ENCODE measurements at regions not wholly inside any gene's neighbourhood (a gene's known extent, or its start where the extent isn't known, plus 50 kb on each side); places are given as distances from the start of the nearest gene placed in this dataset.

DNA sequence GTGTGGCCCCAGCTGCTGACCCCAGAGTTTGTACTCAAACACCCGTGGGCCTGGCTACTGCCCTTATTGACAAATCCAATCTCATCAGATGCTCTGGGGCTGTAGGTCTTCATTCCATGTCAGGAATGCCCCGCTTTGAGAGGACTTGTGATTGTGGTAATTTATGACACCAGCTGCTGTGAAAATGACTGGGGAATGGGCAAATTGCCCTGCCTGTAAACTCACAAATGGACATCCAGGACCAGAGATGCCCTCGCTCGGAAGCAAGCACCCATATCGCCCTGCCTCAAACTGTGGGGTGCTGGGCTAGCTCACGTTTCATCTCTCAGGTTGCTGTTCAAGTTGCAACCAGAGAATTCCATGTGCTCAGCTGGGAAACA, 225.9 kb upstream of the MAP3K1 start:
- Histone ChIP-seq H3K4me1 (ENCODE audit: control insufficient read depth in 1 of 2, insufficient read depth in 2 of 2, low read depth in 1 of 2, low read length in 1 of 2) (peaks cover 0 to 11% of the 10 kb centered on the region in 2 experiments; a peak in 1 of 4 replicates), H3F3A (replicated peaks; ENCODE audit: insufficient read depth) (no peaks in the 10 kb centered on the region), H4K20me1 (ENCODE audit: insufficient read depth) (no peaks in the 10 kb centered on the region), H3K9me2 (no peaks in the 10 kb centered on the region), H3K4me3 (ENCODE audit: low read depth in 2 of 2, low read length in 1 of 2) (no peak overlapping the region), H3K79me2 (ENCODE audit: insufficient read depth) (no peaks in the 10 kb centered on the region), H3K9me3 (no peaks in the 10 kb centered on the region), H3K27ac (ENCODE audit: low read depth in 2 of 2, low read length in 1 of 2) (no peak overlapping the region), H3K4me2 (no peak overlapping the region), H3K36me3 (replicated peaks in 1 of 2; ENCODE audit: control insufficient read depth in 1 of 2, insufficient read depth in 2 of 2, low read length in 1 of 2) (no peaks in the 10 kb centered on the region), H3K9ac (no peak overlapping the region), H2AFZ (ENCODE audit: low read depth) (no peak overlapping the region), H3K27me3 (ENCODE audit: insufficient read depth) (peaks cover 6% of the 10 kb centered on the region; the same call in 1 of the 2 replicates)
- ChIA-PET CTCF (interaction anchor here (1.4 kb wide), 1 partner anchor 319 kb away, joined by 3 read pairs; no protein-coding TSS in a partner anchor), POLR2A (interaction anchor here (0.6 kb wide), 1 partner anchor 107 kb away, joined by 3 read pairs; no protein-coding TSS in a partner anchor)
- TF ChIP-seq, protein P1, sequence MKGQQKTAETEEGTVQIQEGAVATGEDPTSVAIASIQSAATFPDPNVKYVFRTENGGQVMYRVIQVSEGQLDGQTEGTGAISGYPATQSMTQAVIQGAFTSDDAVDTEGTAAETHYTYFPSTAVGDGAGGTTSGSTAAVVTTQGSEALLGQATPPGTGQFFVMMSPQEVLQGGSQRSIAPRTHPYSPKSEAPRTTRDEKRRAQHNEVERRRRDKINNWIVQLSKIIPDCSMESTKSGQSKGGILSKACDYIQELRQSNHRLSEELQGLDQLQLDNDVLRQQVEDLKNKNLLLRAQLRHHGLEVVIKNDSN (IDR thresholded peaks at IDR 0.05; ENCODE audit: borderline replicate concordance, low read depth) = no peak
- 67% methylated on average over 5 of the region's 6 CpGs for WGBS (ENCODE audit: low lambda C conversion rate)
- DNase-seq = no peak

DNA sequence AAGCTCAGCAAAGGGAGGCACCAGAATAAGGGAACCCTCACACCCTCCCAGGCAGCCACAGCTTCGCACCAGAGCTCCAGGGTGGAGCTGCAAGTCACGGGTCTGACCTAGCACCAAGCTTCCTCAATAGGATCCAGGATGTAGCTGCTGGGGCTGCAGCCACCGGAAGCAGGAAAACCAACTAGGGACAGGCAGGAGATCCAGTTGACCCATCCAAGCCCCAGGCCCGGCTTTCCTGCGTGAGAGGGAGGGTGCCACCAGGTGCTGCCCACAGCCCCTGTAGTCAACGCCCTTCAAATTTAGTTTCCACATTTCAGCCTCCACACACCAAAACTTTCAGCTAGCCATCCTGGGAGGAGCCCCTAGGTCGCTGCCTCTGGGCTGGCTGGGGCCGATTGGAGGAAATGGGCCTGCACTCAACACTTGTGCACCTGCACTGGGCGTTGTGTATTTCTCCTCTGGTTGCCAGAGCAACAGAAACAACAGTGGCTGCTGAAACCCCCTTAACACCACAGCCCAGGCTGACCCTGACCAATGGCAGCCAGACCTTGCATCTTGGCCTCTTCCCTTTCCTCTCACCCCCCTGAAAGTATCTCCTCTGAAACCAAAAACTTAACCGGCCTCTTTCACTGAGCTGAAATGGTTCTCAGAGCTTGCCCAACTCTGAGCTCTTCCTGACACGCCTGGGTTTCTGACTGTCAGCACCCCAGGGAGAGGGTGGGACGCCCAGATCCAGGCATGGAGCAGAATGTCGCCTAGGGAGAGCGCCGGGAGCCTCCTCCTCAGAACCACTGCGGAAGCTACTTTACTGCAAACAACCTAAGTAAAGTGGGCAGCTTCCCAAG, 226.5 kb upstream of the MAP3K1 start:
- H4K20me1 ChIP-seq (ENCODE audit: insufficient read depth) = no peaks in the 10 kb centered on the region
- peaks cover 6% of the 10 kb centered on the region; the same call in 1 of the 2 replicates for H3K27me3 ChIP-seq (ENCODE audit: insufficient read depth)
- TF ChIP-seq RXRA (IDR thresholded peaks at IDR 0.05; ENCODE audit: borderline replicate concordance, low read depth) = no peak
- no peak for TF ChIP-seq RFX5 (IDR thresholded peaks at IDR 0.05; ENCODE audit: low read length)
- TF ChIP-seq CHD2 (IDR thresholded peaks at IDR 0.05; ENCODE audit: low read length, partially characterized antibody) = no peak
- TF ChIP-seq, protein P2, sequence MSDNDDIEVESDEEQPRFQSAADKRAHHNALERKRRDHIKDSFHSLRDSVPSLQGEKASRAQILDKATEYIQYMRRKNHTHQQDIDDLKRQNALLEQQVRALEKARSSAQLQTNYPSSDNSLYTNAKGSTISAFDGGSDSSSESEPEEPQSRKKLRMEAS (IDR thresholded peaks at IDR 0.05; ENCODE audit: low read depth) = no peak
- TF ChIP-seq POLR2AphosphoS5 (IDR thresholded peaks at IDR 0.05; ENCODE audit: low read depth, low read length) = no peak
- TF ChIP-seq, protein P3, sequence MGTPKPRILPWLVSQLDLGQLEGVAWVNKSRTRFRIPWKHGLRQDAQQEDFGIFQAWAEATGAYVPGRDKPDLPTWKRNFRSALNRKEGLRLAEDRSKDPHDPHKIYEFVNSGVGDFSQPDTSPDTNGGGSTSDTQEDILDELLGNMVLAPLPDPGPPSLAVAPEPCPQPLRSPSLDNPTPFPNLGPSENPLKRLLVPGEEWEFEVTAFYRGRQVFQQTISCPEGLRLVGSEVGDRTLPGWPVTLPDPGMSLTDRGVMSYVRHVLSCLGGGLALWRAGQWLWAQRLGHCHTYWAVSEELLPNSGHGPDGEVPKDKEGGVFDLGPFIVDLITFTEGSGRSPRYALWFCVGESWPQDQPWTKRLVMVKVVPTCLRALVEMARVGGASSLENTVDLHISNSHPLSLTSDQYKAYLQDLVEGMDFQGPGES (IDR thresholded peaks at IDR 0.05; ENCODE audit: low read depth, low read length) = no peak
- no peak for TF ChIP-seq RAD21 (IDR thresholded peaks at IDR 0.05; ENCODE audit: low read length)
- no peak for TF ChIP-seq EP300 (IDR thresholded peaks at IDR 0.05; ENCODE audit: borderline replicate concordance in 1 of 2, low read depth in 1 of 2, low read length in 1 of 2)
- no peak for TF ChIP-seq YY1 (IDR thresholded peaks at IDR 0.05; ENCODE audit: low read depth)
- TF ChIP-seq NRF1 (IDR thresholded peaks at IDR 0.05; ENCODE audit: low read depth, low read length) = no peak
- TF ChIP-seq JUND (IDR thresholded peaks at IDR 0.05) = no peak
- no peak for TF ChIP-seq FOXM1 (IDR thresholded peaks at IDR 0.05; ENCODE audit: low read depth)
- no peak for TF ChIP-seq MXI1 (IDR thresholded peaks at IDR 0.05; ENCODE audit: low read depth, low read length)
- TF ChIP-seq FOSL2 (IDR thresholded peaks at IDR 0.05; ENCODE audit: borderline replicate concordance, low read depth) = no peak
- H3K4me1 ChIP-seq (ENCODE audit: control insufficient read depth in 1 of 2, insufficient read depth in 2 of 2, low read depth in 1 of 2, low read length in 1 of 2) = peaks cover 0 to 11% of the 10 kb centered on the region in 2 experiments; a peak in 1 of 4 replicates
- H3K9ac ChIP-seq = no peak overlapping the region
- no peak overlapping the region for H3K27ac ChIP-seq (ENCODE audit: low read depth in 2 of 2, low read length in 1 of 2)
- no peaks in the 10 kb centered on the region for H3K9me2 ChIP-seq
- H2AFZ ChIP-seq (ENCODE audit: low read depth) = no peak overlapping the region
- no peaks in the 10 kb centered on the region for H3K36me3 ChIP-seq (replicated peaks in 1 of 2; ENCODE audit: control insufficient read depth in 1 of 2, insufficient read depth in 2 of 2, low read length in 1 of 2)
- POLR2A ChIA-PET = no interaction called here
- H3K9me3 ChIP-seq = no peaks in the 10 kb centered on the region
- H3K4me2 ChIP-seq = no peak overlapping the region
- no peaks in the 10 kb centered on the region for H3F3A ChIP-seq (replicated peaks; ENCODE audit: insufficient read depth)
- CTCF ChIA-PET = interaction anchor here (1.4 kb wide), 1 partner anchor 318 kb away, joined by 3 read pairs; no protein-coding TSS in a partner anchor
- H3K79me2 ChIP-seq (ENCODE audit: insufficient read depth) = no peaks in the 10 kb centered on the region
- no peak for DNase-seq
- H3K4me3 ChIP-seq (ENCODE audit: low read depth in 2 of 2, low read length in 1 of 2) = no peak overlapping the region
- 51% methylated on average over 6 of the region's 16 CpGs for WGBS (ENCODE audit: low lambda C conversion rate)
